PC-9 (cell line): ENCODE measurements at regions not wholly inside any gene's neighbourhood (a gene's known extent, or its start where the extent isn't known, plus 50 kb on each side); places are given as distances from the start of the nearest gene placed in this dataset.

Experiments used
- CTCF ChIP-seq: fragments of 200-600 bp; sonication (generic); conservative IDR thresholded peaks from 2 replicates; pipeline ENCODE4 v1.6.1; 2017; ENCODE audit warnings: mixed run types, antibody characterized with exemption, mild to moderate bottlenecking, moderate library complexity
- EZH2 ChIP-seq: fragments of 200-600 bp; sonication (generic); IDR thresholded peaks from 2 replicates; pipeline ENCODE4 v1.8.0; 2017; ENCODE audit warnings: antibody characterized with exemption, low read depth

- TF ChIP-seq CTCF (no peak), EZH2 (no peak)
Measured at GRCh38 chr4:165680821-165681220, 192.2 kb upstream of the TLL1 start.
